ENCODE measurements at regions not wholly inside any gene's neighbourhood (a gene's known extent, or its start where the extent isn't known, plus 50 kb on each side); places are given as distances from the start of the nearest gene placed in this dataset.

- DNase-seq (ENCODE audit: insufficient read length, low spot score) (no peak), FAIRE-seq (no peak)
Measured at GRCh38 chr2:8222979-8223694, 458.7 kb upstream of the ID2 start.

- DNase-seq (ENCODE audit: insufficient read length, low spot score) (no peak), FAIRE-seq (no peak)
Measured at GRCh38 chr2:8223695-8224346, 458.0 kb upstream of the ID2 start.

GRCh38 chr2:8224347-8225190 is 457.3 kb upstream of the ID2 start:
- FAIRE-seq (no peak), DNase-seq (ENCODE audit: insufficient read length, low spot score) (no peak)

- DNase-seq (ENCODE audit: insufficient read length, low spot score) (no peak), FAIRE-seq (no peak)
Measured at GRCh38 chr2:8225266-8225665, 456.6 kb upstream of the ID2 start.

- DNase-seq (ENCODE audit: insufficient read length, low spot score) (no peak), FAIRE-seq (no peak)
Measured at GRCh38 chr2:8225798-8226197, 456.1 kb upstream of the ID2 start.

GRCh38 chr2:8229546-8229986 is 452.3 kb upstream of the ID2 start:
- DNase-seq (ENCODE audit: insufficient read length, low spot score), result peak; percentile 45
- peak; percentile 86 for FAIRE-seq

- no peak for DNase-seq (ENCODE audit: insufficient read length, low spot score)
Measured at GRCh38 chr2:8230466-8230865, 451.4 kb upstream of the ID2 start.

GRCh38 chr2:8231902-8232301 is 450.0 kb upstream of the ID2 start:
- DNase-seq (ENCODE audit: insufficient read length, low spot score) (no peak), FAIRE-seq (no peak)

More at GRCh38 chr2:8230466-8230865, 451.4 kb upstream of the ID2 start:
- FAIRE-seq, result peak; percentile 21

- peak; percentile 66 for FAIRE-seq
- DNase-seq (ENCODE audit: insufficient read length, low spot score), result no peak
Measured at GRCh38 chr2:8232871-8233270, 449.0 kb upstream of the ID2 start.

- no peak for DNase-seq (ENCODE audit: insufficient read length, low spot score)
- no peak for FAIRE-seq
Measured at GRCh38 chr2:8234253-8234652, 447.6 kb upstream of the ID2 start.

GRCh38 chr2:8234757-8235374 is 447.0 kb upstream of the ID2 start:
- FAIRE-seq (peak; percentile 99), DNase-seq (ENCODE audit: insufficient read length, low spot score) (peak; percentile 54)

GRCh38 chr2:8235419-8235818 is 446.4 kb upstream of the ID2 start:
- FAIRE-seq, result no peak
- no peak for DNase-seq (ENCODE audit: insufficient read length, low spot score)

- no peak for DNase-seq (ENCODE audit: insufficient read length, low spot score)
- no peak for FAIRE-seq
Measured at GRCh38 chr2:8236391-8236790, 445.5 kb upstream of the ID2 start.

GRCh38 chr2:8238521-8239230 is 443.2 kb upstream of the ID2 start:
- DNase-seq (ENCODE audit: insufficient read length, low spot score) (no peak), FAIRE-seq (peak; percentile 31)

GRCh38 chr2:8239531-8240088 is 442.2 kb upstream of the ID2 start:
- DNase-seq (ENCODE audit: insufficient read length, low spot score), result no peak
- FAIRE-seq, result peak; percentile 40

GRCh38 chr2:8241317-8241716 is 440.5 kb upstream of the ID2 start:
- FAIRE-seq (no peak), DNase-seq (ENCODE audit: insufficient read length, low spot score) (no peak)

GRCh38 chr2:8242739-8243138 is 439.1 kb upstream of the ID2 start:
- no peak for DNase-seq (ENCODE audit: insufficient read length, low spot score)
- no peak for FAIRE-seq

GRCh38 chr2:8243748-8244400 is 438.0 kb upstream of the ID2 start:
- no peak for FAIRE-seq
- DNase-seq (ENCODE audit: insufficient read length, low spot score), result no peak

GRCh38 chr2:8244639-8245038 is 437.2 kb upstream of the ID2 start:
- no peak for DNase-seq (ENCODE audit: insufficient read length, low spot score)

GRCh38 chr2:8246137-8246536 is 435.7 kb upstream of the ID2 start:
- FAIRE-seq, result no peak
- DNase-seq (ENCODE audit: insufficient read length, low spot score), result no peak

More at GRCh38 chr2:8244639-8245038, 437.2 kb upstream of the ID2 start:
- FAIRE-seq, result no peak

Data from GM19239 (cell line).